OCI-LY7 (cell line): ENCODE measurements at regions not wholly inside any gene's neighbourhood (a gene's known extent, or its start where the extent isn't known, plus 50 kb on each side); places are given as distances from the start of the nearest gene placed in this dataset.

Source experiments
- BruUV-seq: library from RNA; stranded (reverse); fragments of 400-500 nt; replicated peaks from 2 replicates; lab custom pipeline; 2021; lab: Mats Ljungman, UMichigan
- CTCF ChIA-PET: fragments of 300-600 bp; sonication (Branson Sonifier 250); formaldehyde crosslinking; loops from one replicate; lab custom pipeline; 2022; ENCODE audit warnings: antibody characterized with exemption; ENCODE audit not compliant: unreplicated experiment; lab: Charles Lee
- POLR2A ChIA-PET: fragments of 300-600 bp; sonication (Branson Sonifier 250); formaldehyde crosslinking; loops from one replicate; lab custom pipeline; 2022; ENCODE audit warnings: antibody characterized with exemption; lab: Charles Lee
- DNase-seq: peaks from one replicate; pipeline ENCODE4 v3.0.0-alpha.2; 2015; ENCODE audit warnings: low spot score
- H2AFZ ChIP-seq: fragments of 200-600 bp; sonication (generic), shearing (Covaris generic); 2 replicates; pipeline ENCODE4 v1.6.1; 2014; ENCODE audit warnings: mild to moderate bottlenecking, antibody characterized with exemption, low read length, moderate library complexity
- H3K27ac ChIP-seq: fragments of 200-600 bp; sonication (generic); 2 replicates; pipeline ENCODE4 v1.5.1; 2014; ENCODE audit warnings: mixed run types, low read depth, mild to moderate bottlenecking, moderate library complexity, low read length, inconsistent platforms; ENCODE audit not compliant: poor library complexity, severe bottlenecking
- H3K36me3 ChIP-seq: fragments of 200-600 bp; sonication (generic); 2 replicates; pipeline ENCODE4 v1.6.1; 2014; ENCODE audit warnings: mild to moderate bottlenecking, antibody characterized with exemption, low read length, moderate library complexity, mixed read lengths; ENCODE audit not compliant: insufficient read depth
- H3K4me1 ChIP-seq: fragments of 200-600 bp; sonication (generic); 2 replicates; pipeline ENCODE4 v1.5.1; 2014; ENCODE audit warnings: mild to moderate bottlenecking, low read length; ENCODE audit not compliant: insufficient read depth, poor library complexity, severe bottlenecking
- H3K4me2 ChIP-seq: fragments of 200-600 bp; sonication (generic); 2 replicates; pipeline ENCODE4 v1.6.1; 2014; ENCODE audit warnings: mild to moderate bottlenecking, low read length
- H3K4me3 ChIP-seq: fragments of 200-600 bp; sonication (generic); 2 replicates; pipeline ENCODE4 v1.5.1; 2014; ENCODE audit warnings: mild to moderate bottlenecking, low read depth, low read length; ENCODE audit not compliant: poor library complexity, severe bottlenecking
- H3K79me2 ChIP-seq: fragments of 200-600 bp; sonication (generic); 2 replicates; pipeline ENCODE4 v1.6.1; 2016; ENCODE audit warnings: low read depth, mild to moderate bottlenecking, low read length, moderate library complexity, mixed read lengths; ENCODE audit not compliant: insufficient read depth
- H3K9me2 ChIP-seq: fragments of 200-600 bp; sonication (generic); 2 replicates; pipeline ENCODE4 v1.6.1; 2016; ENCODE audit warnings: mild to moderate bottlenecking, low read length, mixed read lengths; ENCODE audit not compliant: insufficient read depth
- H3K9me3 ChIP-seq: fragments of 200-600 bp; sonication (generic); 2 replicates; pipeline ENCODE4 v1.6.1; 2014; ENCODE audit warnings: mild to moderate bottlenecking, mixed run types, low read length, mixed read lengths
- H4K20me1 ChIP-seq: fragments of 200-600 bp; sonication (generic); 2 replicates; pipeline ENCODE4 v1.6.1; 2014; ENCODE audit warnings: mild to moderate bottlenecking, antibody characterized with exemption, low read length, moderate library complexity, mixed read lengths; ENCODE audit not compliant: insufficient read depth
- CTCF ChIP-seq: fragments of 200-600 bp; sonication (generic); conservative IDR thresholded peaks from 2 replicates; pipeline ENCODE4 v1.5.1; 2014; ENCODE audit warnings: mild to moderate bottlenecking, antibody characterized with exemption, low read length, moderate library complexity, mixed read lengths
- EZH2phosphoT487 ChIP-seq: fragments of 200-600 bp; sonication (generic); IDR thresholded peaks from 2 replicates; pipeline ENCODE4 v1.6.1; 2018; ENCODE audit warnings: low read depth, borderline replicate concordance, mild to moderate bottlenecking, mixed run types, antibody characterized with exemption, low read length, moderate library complexity, mixed read lengths
- intact Hi-C: fragments of 100-400 bp; cut with micrococcal nuclease; formaldehyde crosslinking; loops from one replicate; pipeline ENCODE4 v1.10.0; 2022; ENCODE audit not compliant: unreplicated experiment

GRCh38 chr1:36554323-36554628 lies 71.6 kb upstream of the CSF3R start:
- DNase-seq: no peak
- intact Hi-C loops: no loop called here
- POLR2A ChIA-PET: no interaction called here

GRCh38 chr1:36553591-36554322 lies 71.0 kb upstream of the CSF3R start:
- BruUV-seq: no TSS peak

More at GRCh38 chr1:36554323-36554628, 71.6 kb upstream of the CSF3R start:
- CTCF ChIA-PET: interaction anchor here (0.6 kb wide), 1 partner anchor 153 kb away, joined by 3 read pairs; no protein-coding TSS in a partner anchor
- no TSS peak for BruUV-seq
- Histone ChIP-seq H3K4me2 (no peak overlapping the region), H3K36me3 (no peaks in the 10 kb centered on the region), H3K4me3 (no peak overlapping the region), H3K79me2 (no peaks in the 10 kb centered on the region), H3K9me2 (no peaks in the 10 kb centered on the region), H2AFZ (no peak overlapping the region), H3K4me1 (no peaks in the 10 kb centered on the region), H3K9me3 (no peaks in the 10 kb centered on the region), H4K20me1 (no peaks in the 10 kb centered on the region; the same call in 1 of the 2 replicates), H3K27ac (no peak overlapping the region)
- TF ChIP-seq EZH2phosphoT487 (no peak), CTCF (no peak)

More at GRCh38 chr1:36553591-36554322, 71.0 kb upstream of the CSF3R start:
- H3K36me3 ChIP-seq: no peaks in the 10 kb centered on the region
- no peak overlapping the region for H2AFZ ChIP-seq
- TF ChIP-seq EZH2phosphoT487: no peak
- TF ChIP-seq CTCF: peak; percentile 92
- no peak overlapping the region for H3K4me2 ChIP-seq
- H3K79me2 ChIP-seq: no peaks in the 10 kb centered on the region
- DNase-seq: peak; percentile 79
- ChIA-PET CTCF (interaction anchor here (0.6 to 1.0 kb wide), 2 partner anchors 8 to 173 kb away, joined by 3 to 4 read pairs; no protein-coding TSS in a partner anchor), POLR2A (no interaction called here)
- intact Hi-C loops: no loop called here
- no peaks in the 10 kb centered on the region for H3K9me2 ChIP-seq
- no peaks in the 10 kb centered on the region for H3K9me3 ChIP-seq
- H3K27ac ChIP-seq: no peak overlapping the region
- no peaks in the 10 kb centered on the region; the same call in 1 of the 2 replicates for H4K20me1 ChIP-seq
- no peaks in the 10 kb centered on the region for H3K4me1 ChIP-seq
- no peak overlapping the region for H3K4me3 ChIP-seq
